Stimulated activated CD4-positive, alpha-beta T cell treated with anti-CD3 and anti-CD28 coated beads, Interleukin-1b, Interleukin-23, amount 100 ng/mL, for 48 hours (primary cell): ENCODE measurements at regions not wholly inside any gene's neighbourhood (a gene's known extent, or its start where the extent isn't known, plus 50 kb on each side); places are given as distances from the start of the nearest gene placed in this dataset.
A peak's percentile ranks its signal among the peaks of the same experiment; 100 is the strongest.
"Not testable (repeated sequence)": the region's sequence is repeated elsewhere in the genome, so short reads cannot be mapped to it uniquely, and the experiment has no call there.

Experiments used
- DNase-seq: peaks from one replicate; pipeline ENCODE4 v3.0.0-alpha.2; 2020

DNA sequence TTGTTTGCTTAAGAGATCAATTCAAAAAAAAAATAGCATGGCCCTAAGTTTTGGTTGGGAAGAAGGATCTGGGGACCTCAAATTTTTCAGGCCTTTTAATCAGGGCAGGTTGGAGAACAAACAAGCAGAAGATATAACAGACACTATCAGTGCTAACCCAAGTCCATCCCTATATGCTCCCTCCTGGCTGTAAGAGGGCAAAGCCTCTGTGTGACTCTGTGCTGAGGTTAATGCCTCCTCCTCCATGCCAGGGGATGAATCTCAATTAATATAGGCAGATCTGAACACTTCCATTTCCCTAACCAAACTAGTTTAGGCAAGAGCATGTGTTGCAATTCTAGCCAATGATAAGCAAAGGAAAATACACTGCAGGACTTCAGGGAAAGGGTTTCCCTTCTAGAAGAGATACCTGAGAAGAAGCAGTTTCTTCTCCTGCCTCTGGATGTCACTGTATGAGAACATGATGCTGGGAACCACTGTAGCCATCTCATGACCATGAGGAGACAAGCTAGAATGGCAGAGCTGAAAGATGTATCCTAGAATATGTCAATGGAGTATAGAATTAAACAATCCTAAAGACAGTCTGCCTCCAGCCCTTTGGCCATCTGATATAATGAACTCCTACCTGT is 76.0 kb downstream of the CHD9NB start:
- DNase-seq, result no peak

DNA sequence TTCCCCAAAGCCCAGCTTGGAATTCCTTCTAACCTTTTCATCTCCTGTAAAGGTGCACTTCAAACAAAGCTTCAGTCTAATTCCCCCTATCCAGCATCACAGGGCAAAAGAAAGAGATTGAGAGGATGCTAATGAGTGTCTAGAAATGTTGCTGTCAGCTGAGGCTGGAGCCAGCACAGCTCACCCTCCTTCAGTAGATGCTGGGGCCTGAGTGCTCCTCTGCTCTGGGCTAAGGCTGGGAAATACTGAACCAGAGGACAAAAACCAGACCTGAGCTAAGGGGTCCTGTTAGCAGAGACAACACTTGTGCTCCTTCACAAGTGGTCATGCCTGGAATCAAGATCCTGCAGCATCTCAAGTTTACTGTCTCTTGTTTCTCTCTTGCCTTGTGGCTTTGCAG is 85.0 kb downstream of the CHD9NB start:
- no peak for DNase-seq

DNA sequence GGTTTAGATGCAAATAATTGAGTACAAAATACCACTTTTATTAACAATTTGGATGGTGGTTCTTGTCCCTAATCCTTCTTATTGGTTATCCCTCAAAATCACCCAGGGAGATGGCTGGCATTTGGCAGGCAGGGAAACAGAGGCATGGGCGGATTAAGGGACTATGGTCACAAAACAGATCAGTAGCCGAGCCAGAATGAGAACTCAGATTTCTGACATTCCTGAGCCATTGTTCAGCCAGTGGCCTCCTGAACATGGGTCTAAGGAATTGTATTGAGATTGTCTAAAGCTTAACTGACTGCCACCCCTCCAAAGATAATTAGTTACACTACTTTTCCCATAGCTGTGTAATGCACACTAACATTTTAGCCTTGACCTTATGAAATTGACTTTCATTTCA is 88.4 kb downstream of the CHD9NB start:
- DNase-seq, result no peak

DNA sequence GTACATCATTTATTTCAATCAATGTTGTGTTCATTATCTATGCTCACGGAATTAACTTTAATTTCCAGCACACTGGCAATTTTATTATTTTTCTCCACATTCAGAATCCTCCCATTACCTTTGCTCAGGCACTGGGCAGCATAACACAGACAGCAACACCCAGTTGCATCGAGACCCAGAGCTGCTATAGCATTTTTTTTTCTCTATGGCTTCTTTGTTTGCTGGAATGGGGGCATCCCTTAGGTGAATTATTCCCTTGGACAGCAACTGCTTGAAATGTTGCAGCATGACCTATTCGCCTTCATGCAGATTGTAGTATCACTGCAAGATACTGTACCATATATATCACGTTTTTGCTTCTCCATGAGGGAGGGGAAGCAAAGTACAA is 88.8 kb downstream of the CHD9NB start:
- DNase-seq, result no peak

DNA sequence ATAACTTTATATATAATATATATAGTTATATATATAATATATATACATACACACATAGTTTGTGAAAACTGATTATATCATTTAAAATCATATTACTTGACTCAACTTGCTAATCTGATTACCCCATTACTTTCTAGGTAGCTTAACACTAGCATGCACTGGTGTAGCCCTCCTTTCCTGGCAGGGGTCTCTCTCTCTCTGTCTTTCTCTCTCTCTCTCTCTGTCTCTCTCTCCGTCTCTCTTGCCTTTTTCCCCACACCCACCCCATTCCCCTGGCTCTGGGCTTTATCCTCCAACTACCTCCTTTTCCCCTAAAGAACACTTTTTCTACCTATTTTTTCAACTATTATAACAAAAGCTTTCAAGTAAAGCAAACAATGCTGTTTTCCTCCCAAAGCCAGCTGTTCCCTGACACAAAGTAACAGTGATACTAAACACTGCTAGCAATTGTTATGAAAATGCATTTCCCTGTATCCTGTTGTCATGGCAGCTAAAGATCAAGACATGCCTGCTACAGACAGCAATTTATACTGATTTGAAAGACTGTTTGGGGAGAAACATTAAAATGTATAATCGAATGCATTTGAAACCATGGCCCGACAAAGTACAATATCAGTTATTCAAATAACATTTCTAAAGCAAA is 89.4 kb downstream of the CHD9NB start:
- no peak for DNase-seq

DNA sequence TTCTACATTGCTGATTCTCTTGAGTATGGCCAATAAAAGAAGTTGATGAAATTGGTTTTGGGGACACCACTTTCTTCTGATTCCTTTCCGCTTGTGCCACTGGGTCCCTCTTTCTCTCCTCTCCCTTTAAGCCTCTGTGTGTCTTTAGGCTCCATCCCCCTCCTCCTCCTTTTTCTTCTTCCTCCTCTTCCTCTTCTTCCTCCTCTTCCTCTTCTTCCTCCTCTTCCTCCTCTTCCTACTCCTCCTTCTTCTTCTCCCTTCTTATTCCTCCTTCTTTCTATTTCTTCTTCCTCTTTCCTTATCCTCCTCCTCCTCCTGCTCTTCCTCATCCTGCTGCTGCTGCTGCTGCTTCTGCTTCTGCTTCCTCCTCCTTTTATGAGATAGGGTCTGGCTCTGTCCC is 93.7 kb downstream of the CHD9NB start:
- no peak for DNase-seq

DNA sequence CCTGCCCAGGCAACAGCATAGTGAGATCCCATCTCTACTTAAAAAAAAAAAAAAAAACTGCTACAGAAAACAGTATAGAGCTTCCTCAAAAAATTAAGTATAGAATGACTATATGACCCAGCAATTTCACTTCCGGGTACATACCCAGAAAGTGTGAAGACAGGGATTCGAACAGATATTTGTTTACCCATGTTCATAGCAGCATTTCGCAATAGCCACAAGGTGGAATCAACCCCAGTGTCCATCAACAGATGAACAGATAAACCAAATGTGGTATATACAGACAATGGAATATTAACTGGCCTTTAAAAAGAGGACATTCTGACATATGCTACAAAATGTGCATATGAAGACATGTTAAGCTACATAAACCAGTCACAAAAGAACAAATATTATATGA is 95.5 kb downstream of the CHD9NB start:
- no peak for DNase-seq

DNA sequence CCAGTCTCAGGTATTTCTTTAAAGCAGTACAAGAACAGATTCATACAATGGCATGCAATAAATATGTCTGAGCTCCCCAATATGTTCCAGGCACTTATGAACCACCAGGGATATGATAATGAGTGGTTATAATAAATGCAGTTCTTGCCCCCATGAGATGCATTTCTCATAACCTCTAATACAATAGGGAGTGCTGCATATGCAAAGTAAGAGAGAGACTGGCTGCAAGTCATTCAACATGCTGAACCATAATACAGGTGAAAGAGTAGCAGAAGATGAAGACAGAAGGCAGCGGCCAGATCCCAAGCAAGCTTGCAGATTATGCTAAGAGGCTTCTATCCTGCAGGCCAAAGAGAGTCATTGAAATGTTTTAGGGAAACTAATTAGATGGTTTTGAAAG is 96.7 kb downstream of the CHD9NB start:
- no peak for DNase-seq

DNA sequence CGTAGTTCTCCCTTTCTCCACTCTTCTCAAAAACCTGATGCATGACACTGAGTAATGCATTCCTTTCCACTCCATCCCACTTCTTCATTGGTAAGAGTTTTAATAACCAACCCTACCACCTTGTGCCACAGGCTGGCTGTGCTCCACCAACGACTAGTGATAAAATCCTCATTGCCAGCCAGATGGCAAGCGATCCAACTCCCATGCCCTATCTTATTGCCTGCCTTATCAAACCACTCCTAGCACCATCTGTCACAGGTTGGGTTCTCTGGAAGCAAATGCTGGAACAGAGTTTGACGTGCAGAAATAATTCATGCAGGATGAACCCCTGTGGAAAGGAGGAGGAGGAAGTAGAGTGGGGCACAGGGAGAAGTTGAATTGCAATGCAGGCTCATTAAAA is 99.5 kb downstream of the CHD9NB start:
- DNase-seq, result no peak

DNA sequence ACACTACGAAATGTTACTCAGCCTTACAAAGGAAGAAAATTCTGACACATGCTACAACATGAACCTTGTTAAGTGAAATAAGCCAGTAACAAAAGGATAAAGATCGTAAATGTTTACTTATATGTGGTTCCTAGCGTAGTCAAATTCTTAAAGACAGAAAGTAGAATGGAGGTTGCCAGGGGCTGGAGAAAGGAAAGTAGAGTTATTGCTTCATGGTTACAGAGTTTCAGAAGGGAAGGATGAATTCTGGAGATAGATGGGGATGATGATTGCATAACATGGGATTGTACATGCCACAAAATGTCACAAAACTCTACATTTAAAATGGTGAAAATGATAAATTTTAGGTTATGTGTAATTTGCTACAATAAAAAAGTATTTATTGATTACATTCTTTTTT is 103.8 kb downstream of the CHD9NB start:
- DNase-seq, result no peak

DNA sequence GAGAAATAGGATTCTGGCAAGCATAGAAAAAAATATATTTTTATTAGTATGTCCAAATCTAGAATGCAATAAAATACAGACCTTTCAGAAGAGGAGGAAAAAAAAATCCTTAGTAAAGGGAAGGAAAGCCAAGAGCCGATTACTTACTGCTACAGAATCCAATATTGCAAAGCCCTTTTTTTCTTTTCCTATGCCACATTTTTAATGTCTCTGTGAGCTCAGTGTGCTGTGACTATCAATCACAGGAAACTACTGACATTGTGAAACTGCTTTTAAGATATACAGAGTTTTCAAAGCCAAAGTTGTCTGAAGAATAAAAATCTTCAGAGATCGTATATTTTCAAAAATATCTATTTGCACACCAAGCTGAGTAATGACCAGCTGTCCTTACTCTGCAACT is 120.4 kb downstream of the CHD9NB start:
- DNase-seq, result no peak

DNA sequence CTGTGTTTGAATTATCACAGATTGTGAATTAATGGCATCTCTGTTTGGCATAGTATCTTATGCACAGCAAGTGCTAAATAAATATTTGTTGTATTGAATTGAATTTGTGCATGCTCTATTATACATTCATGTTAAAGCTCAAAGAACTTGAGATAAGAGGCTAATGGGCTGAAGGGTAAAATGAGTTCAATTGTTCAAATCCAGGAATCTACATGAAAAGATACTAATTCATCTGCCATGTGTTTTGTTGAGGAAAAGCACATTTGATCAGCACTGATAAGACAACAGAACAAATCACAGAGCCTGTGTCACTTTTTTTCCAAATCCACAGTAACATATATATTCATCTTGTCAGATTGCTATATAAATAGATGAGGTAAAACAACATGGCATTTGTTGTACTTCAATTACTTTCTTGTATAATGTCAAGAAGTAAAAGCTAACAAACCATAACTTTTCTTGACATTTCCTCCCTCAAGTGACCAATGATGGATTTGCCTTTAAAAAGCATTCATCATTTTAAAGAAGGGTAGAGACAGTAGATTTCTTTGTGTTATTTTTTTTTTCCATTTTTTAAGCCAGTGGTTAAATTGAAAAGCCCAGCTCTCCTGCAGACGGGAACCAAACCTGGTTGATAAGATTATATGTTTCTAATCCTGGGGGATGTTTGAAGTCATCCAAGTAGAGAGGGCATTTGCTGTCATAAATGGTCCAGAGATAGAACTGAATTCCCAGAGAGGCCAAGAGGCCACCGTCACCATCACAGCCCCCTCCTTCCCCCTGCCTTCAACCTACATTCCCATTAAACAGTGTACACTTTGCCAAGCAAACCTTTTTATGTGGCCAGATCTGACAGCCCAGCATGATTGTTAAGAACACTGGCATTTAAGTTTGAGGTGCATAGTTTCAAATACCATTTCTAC is 123.0 kb downstream of the CHD9NB start:
- DNase-seq, result no peak

DNA sequence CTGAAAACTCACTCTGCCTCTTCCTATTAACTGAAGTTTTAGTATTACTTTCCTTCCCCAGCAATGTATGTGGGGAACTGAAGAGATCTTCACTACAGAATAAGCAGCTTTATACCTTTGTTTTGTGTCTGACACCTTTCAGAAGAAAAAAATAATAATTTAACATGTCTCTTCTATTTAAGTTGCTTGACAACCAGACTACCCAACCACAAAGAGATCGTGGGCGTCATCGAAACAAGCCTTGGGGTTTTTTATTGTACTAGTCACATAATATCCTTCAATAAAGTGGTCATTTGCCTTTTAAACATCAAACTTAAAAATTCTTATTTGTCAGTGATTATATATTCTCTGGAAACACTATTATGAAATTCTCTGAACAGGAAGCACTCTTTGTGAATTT is 123.7 kb downstream of the CHD9NB start:
- no peak for DNase-seq

DNA sequence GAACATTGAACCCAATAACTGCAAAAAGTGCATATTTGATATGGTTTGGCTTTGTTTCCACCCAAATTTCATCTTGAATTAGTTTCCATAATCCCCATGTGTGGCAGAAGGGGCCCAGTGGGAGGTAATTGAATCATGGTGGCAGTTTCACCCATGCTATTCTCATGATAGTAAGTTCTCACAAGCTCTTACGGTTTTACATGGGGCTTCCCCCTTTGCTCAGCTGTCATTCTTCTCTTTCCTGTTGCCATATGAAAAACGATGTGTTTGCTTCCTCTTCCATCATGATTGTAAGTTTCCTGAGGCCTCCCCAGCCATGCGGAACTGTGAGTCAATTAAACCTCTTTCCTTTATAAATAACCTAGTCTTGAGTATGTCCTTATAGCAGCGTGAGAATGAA is 127.6 kb downstream of the CHD9NB start:
- no peak for DNase-seq

DNA sequence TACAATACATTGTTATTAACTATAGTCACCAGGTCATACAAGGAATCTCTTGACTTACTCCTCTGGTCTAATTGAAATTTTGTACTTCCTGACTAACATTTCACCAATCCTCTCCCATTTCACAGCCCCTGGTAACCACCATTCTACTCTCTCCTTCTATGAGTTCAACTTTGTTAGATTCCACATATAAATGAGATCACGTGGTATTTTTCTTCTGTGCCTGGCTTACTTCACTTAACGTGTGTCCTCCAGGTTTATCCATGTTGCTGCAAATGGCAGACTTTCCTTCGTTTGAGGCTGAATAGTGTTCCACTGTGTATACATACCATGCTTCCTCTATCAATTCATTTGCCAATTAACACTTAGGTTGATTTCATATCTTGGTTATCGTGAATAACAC is 128.5 kb downstream of the CHD9NB start:
- DNase-seq, result no peak

DNA sequence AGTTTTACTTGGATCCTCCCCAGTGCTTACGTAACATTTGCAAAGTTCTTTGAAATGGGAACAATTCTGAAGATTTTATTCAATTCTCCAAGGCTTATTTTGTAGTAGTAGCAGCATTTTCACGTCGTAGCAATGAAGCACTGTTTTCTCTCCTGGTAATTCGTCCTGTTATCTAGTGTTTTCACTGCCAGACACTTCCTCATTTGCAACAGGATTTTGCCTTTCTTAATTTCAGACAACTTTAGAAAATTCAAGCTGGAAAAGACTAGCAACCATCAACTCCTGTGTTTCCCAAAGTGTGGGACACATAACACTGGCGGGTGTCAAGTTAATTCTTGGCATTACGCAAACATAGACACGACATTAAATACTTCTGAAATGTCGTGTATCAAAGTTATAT is 131.6 kb downstream of the CHD9NB start:
- DNase-seq, result no peak

DNA sequence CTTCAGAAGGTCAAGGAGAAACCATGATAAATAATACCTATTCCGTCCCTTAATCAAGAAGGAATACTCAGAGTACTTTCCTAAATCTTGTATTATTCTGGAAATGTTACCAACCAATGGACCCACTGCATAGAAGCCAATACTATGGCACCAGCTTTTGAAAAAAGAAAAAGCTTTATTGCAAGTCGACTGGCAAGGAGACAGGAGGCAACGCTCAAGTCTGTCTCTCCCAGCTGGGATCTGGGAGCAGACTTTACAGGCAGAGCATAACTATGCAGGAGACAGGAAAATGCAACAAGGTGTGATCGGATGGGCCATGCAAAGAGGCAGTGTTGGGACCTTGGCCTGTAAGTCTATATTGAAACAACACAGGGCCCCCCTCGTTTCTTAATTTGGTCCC is 132.4 kb downstream of the CHD9NB start:
- DNase-seq, result no peak

DNA sequence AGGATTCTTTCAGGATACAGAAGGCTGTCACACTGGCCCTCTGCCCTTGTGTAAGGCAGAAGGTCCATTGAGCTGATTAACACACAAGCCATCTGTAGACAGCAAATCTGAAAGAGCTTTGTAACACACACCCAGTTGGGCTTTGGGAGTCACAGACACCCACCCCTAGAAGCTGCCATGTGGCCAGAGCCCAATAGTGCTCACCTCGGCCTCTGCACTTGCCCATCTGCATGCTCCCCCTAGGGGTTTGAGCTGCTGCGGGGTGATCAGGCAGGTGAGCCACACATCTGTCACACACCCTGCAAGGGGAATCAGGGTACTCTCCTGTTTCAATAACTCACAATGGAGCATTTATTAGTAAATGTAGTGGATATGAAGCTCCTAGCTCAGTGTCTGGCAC is 138.3 kb downstream of the CHD9NB start:
- no peak for DNase-seq

DNA sequence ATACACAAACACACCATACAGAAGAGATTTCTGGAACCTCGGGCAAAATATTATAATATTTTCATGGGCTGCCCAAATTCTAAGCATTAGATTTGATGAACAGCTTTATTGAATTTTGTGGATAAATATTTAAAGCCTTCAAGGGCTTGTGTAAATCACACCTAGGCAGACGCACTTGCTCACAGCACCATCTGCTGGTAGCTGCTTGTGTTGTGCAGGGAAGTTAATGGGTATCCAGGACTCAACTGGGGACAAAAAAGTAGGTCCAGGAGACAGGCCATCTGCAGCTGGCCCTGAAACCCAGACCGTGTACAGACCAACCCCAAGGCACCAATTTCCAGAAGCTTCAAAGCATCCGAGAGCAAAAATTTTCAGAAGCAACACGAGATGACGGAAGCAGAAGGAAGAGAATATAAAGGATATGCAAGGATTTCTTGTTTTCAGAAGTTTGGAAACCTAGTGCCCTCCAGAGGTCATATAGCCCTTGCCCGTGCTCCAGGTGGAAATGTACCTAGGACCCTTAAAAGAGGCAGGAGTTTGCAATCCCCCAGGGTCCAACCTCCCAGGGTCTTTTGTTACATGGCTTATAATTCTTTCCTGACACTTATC is 140.0 kb downstream of the CHD9NB start:
- DNase-seq, result peak; percentile 25

DNA sequence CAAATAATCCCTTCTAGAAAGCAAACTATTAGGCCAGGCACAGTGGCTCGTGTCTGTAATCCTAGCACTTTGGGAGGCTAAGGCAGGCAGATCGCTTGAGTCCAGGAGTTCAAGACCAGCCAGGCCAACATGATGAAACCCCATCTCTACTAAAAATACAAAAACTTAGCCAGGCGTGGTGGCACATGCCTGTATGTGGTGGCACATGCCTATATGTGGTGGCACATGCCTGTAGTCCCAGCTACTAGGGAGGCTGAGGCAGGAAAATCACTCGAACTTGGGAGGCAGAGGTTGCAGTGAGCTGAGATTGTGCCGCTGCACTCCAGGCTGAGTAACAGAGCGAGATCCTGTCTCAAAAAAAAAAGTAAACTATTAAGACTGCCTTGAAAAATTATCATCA is 144.6 kb downstream of the CHD9NB start:
- not testable (repeated sequence) for DNase-seq

DNA sequence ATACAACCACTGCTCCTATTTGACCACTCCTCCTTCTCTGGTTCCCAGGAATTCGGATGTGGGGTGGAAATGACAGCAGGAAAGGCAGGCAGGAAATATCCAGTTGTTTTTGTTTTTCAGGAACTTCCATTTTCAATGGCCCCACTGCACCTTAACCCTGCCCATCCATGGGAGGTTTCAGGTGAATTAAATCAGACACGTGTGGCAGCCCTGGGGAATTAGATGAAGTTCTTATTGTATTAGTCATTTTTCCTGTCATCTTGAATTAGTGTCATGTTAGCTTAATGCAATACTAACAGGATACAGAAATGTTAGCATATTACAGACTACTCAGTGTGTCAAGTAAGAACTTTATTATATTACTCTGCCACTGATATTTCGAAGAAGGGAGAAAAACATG is 146.4 kb downstream of the CHD9NB start:
- DNase-seq, result no peak

DNA sequence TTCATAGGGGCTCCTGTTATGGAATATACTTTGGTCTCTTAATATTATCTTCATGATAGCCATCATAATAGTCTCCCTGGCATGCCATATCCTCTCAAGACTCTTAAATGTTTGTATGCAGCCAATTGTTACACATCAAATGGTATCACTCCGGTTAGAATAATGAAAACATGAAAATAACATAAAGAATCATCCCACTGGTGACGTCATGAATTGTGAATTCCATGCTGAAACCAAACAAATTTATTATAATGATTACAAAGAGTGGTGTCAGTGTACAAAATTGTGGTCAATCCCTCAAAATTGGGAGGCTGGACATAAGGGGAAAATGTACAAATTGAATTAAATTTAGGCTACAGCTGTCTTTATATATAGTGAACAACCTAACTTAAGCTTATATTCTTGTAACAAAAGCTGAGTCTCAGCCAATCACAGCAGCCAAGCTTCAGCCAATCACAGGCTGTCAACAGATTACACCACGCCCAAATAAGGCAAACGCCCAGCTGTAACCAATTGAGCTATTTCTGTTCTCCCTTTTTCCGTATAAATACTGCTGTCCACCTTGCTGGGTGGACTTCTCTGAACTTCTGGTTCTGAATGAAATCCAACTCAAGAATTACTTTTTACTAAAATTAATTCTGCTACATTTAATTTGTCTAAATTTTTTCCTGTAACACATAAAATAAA is 156.1 kb downstream of the CHD9NB start:
- DNase-seq, result no peak

DNA sequence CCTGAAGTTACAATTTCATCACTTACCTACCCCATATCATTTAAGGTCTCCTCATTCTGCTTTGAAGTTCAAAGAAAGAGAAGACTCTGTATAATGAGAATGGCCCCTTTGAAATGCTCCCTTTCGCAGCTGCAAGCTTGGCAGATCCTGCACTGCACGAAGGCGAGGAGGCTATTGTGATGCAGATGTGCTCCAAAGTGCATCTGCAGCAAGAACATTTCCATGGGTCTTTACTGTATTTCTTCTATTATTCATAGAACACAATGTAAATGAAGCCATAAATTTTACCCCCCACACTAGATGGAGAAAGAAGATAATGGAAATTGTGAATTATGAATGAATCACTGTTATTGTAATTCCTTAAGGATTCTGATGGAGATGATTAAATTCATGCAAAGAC is 178.7 kb downstream of the CHD9NB start:
- no peak for DNase-seq
